ENCODE measurements at regions not wholly inside any gene's neighbourhood (a gene's known extent, or its start where the extent isn't known, plus 50 kb on each side); places are given as distances from the start of the nearest gene placed in this dataset.
A peak's percentile ranks its signal among the peaks of the same experiment; 100 is the strongest.

- peak; percentile 68 for FAIRE-seq
- peak in 1 of 2 experiments; percentile 58 for DNase-seq (ENCODE audit: low read depth in 1 of 2, low spot score in 1 of 2)
- Histone ChIP-seq H3K4me1 (peaks cover 8% of the 10 kb centered on the region; the same call in 1 of the 3 replicates), H3K4me3 (no peak overlapping the region), H3K4me2 (no peak overlapping the region), H3K9me3 (no peaks in the 10 kb centered on the region), H3K27ac (no peak overlapping the region)
- TF ChIP-seq MAFK (IDR thresholded peaks at IDR 0.05; ENCODE audit: partially characterized antibody), result no peak
- no peak for TF ChIP-seq HMGXB4 (CRISPR knock-in tag; IDR thresholded peaks at IDR 0.05; ENCODE audit: borderline replicate concordance)
- no peak for TF ChIP-seq BCL3 (IDR thresholded peaks at IDR 0.05)
- no peak for TF ChIP-seq POLR2A (IDR thresholded peaks at IDR 0.05; ENCODE audit: low read length)
- no peak for TF ChIP-seq USF2 (IDR thresholded peaks at IDR 0.05)
- TF ChIP-seq ATOH8 (CRISPR knock-in tag; IDR thresholded peaks at IDR 0.05; ENCODE audit: low read depth), result no peak
- no peak for TF ChIP-seq KDM1A (IDR thresholded peaks at IDR 0.05; ENCODE audit: low read depth)
- no peak for TF ChIP-seq RFX5 (IDR thresholded peaks at IDR 0.05)
- peak; percentile 56 to 66 for TF ChIP-seq RAD21 (conservative IDR thresholded peaks at IDR 0.05 in 1 of 2, IDR thresholded peaks at IDR 0.05 in 1 of 2)
- no peak for TF ChIP-seq FOSL2 (IDR thresholded peaks at IDR 0.05)
- no peak for TF ChIP-seq FOSL2 (CRISPR knock-in tag; IDR thresholded peaks at IDR 0.05)
- TF ChIP-seq MAX (IDR thresholded peaks at IDR 0.05), result no peak
- no peak for TF ChIP-seq JUNB (IDR thresholded peaks at IDR 0.05)
- TF ChIP-seq HOXA7 (CRISPR knock-in tag; IDR thresholded peaks at IDR 0.05), result no peak
- TF ChIP-seq NFE2L2 (conservative IDR thresholded peaks at IDR 0.05; ENCODE audit: low read length), result no peak
- TF ChIP-seq HOXB13 (CRISPR knock-in tag; IDR thresholded peaks at IDR 0.05; ENCODE audit: low read depth), result no peak
- peak; percentile 67 for TF ChIP-seq CTCF (IDR thresholded peaks at IDR 0.05)
- TF ChIP-seq RNF2 (IDR thresholded peaks at IDR 0.05; ENCODE audit: borderline replicate concordance, low read depth), result no peak
- TF ChIP-seq SMC3 (IDR thresholded peaks at IDR 0.05), result peak; percentile 61
- ChIA-PET POLR2A (no interaction called here), CTCF (interaction anchor here (0.6 to 1.6 kb wide), 8 partner anchors 9 to 1094 kb away, joined by 3 to 4 read pairs (median 3); no protein-coding TSS in a partner anchor)
- ATAC-seq, result peak; percentile 77 to 91; a peak in 4 of 6 replicates
- 8% methylated on average over 1 of the region's 1 CpG for WGBS (ENCODE audit: missing lambda C conversion rate)
These were observed 196.2 kb downstream of the ZC3H11B start for GRCh38 chr1:219416598-219417238.

- Histone ChIP-seq H3K9me3 (no peaks in the 10 kb centered on the region), H3K27ac (no peak overlapping the region), H3K4me2 (no peak overlapping the region), H3K4me3 (no peak overlapping the region), H3K4me1 (peaks cover 8% of the 10 kb centered on the region; the same call in 1 of the 3 replicates)
- WGBS (ENCODE audit: missing lambda C conversion rate), result 89% methylated on average over 2 of the region's 2 CpGs
- ATAC-seq (no peak), FAIRE-seq (no peak), DNase-seq (ENCODE audit: low read depth in 1 of 2, low spot score in 1 of 2) (no peak)
- ChIA-PET CTCF (interaction anchor here (1.6 kb wide), 1 partner anchor 21 kb away, joined by 3 read pairs; no protein-coding TSS in a partner anchor), POLR2A (no interaction called here)
- no peak for TF ChIP-seq PHF8 (IDR thresholded peaks at IDR 0.05; ENCODE audit: borderline replicate concordance, low read depth)
- TF ChIP-seq NPAS2 (CRISPR knock-in tag; IDR thresholded peaks at IDR 0.05; ENCODE audit: borderline replicate concordance), result no peak
- no peak for TF ChIP-seq CHD2 (IDR thresholded peaks at IDR 0.05; ENCODE audit: low read length, partially characterized antibody)
- TF ChIP-seq HEYL (CRISPR knock-in tag; IDR thresholded peaks at IDR 0.05), result no peak
- TF ChIP-seq FOSL2 (IDR thresholded peaks at IDR 0.05), result no peak
- TF ChIP-seq FOSL2 (CRISPR knock-in tag; IDR thresholded peaks at IDR 0.05), result no peak
- TF ChIP-seq PBX3 (IDR thresholded peaks at IDR 0.05), result no peak
- TF ChIP-seq SMC3 (IDR thresholded peaks at IDR 0.05), result no peak
- TF ChIP-seq ZNF302 (CRISPR knock-in tag; IDR thresholded peaks at IDR 0.05), result no peak
- TF ChIP-seq SREBF2 (IDR thresholded peaks at IDR 0.05), result no peak
These were observed 197.0 kb downstream of the ZC3H11B start for GRCh38 chr1:219415915-219416314.

Data from A549 (cell line).